HK-2 (cell line): ENCODE measurements at regions not wholly inside any gene's neighbourhood (a gene's known extent, or its start where the extent isn't known, plus 50 kb on each side); places are given as distances from the start of the nearest gene placed in this dataset.

Source experiments
- DNase-seq: peaks from one replicate; pipeline ENCODE4 v3.0.0-alpha.2; 2018; ENCODE audit not compliant: unreplicated experiment

- DNase-seq = no peak
Measured at GRCh38 chr11:27193434-27194225, 153.0 kb downstream of the BBOX1 start.

GRCh38 chr11:27192184-27192583 lies 151.6 kb downstream of the BBOX1 start:
- DNase-seq = no peak

GRCh38 chr11:27191639-27192038 lies 151.0 kb downstream of the BBOX1 start:
- DNase-seq = no peak

- no peak for DNase-seq
Measured at GRCh38 chr11:27188696-27189095, 148.1 kb downstream of the BBOX1 start.

- DNase-seq = no peak
Measured at GRCh38 chr11:27187848-27188621, 147.4 kb downstream of the BBOX1 start.

- no peak for DNase-seq
Measured at GRCh38 chr11:27187075-27187847, 146.6 kb downstream of the BBOX1 start.

- DNase-seq = no peak
Measured at GRCh38 chr11:27186580-27186979, 146.0 kb downstream of the BBOX1 start.

GRCh38 chr11:27184458-27185312 lies 144.1 kb downstream of the BBOX1 start:
- no peak for DNase-seq

- DNase-seq = no peak
Measured at GRCh38 chr11:27183672-27184457, 143.2 kb downstream of the BBOX1 start.

GRCh38 chr11:27179334-27179733 lies 138.7 kb downstream of the BBOX1 start:
- DNase-seq = no peak

GRCh38 chr11:27178859-27179258 lies 138.2 kb downstream of the BBOX1 start:
- DNase-seq = no peak
